AG04450 (cell line): ENCODE measurements at regions not wholly inside any gene's neighbourhood (a gene's known extent, or its start where the extent isn't known, plus 50 kb on each side); places are given as distances from the start of the nearest gene placed in this dataset.

ENCODE experiments used
- CTCF ChIA-PET: fragments of 300-600, 350-600 bp; formaldehyde crosslinking; extraction: SDS; loops from one replicate; lab custom pipeline; 2022; ENCODE audit warnings: antibody characterized with exemption, inconsistent platforms; lab: Charles Lee
- POLR2A ChIA-PET: fragments of 350-600 bp; formaldehyde crosslinking; extraction: SDS; loops from one replicate; lab custom pipeline; 2021; ENCODE audit warnings: antibody characterized with exemption, inconsistent platforms; lab: Yijun Ruan, JAX
- DNase-seq: peaks from one replicate; pipeline ENCODE4 v3.0.0-alpha.2; 2011; ENCODE audit warnings: low read depth, low spot score
- H3K27ac ChIP-seq: one replicate; pipeline ENCODE4 v1.5.1; 2012; ENCODE audit warnings: low read depth, low read length, control low read depth
- H3K27me3 ChIP-seq: one replicate; pipeline ENCODE4 v1.6.0; 2012; ENCODE audit warnings: low read length; ENCODE audit not compliant: control insufficient read depth, insufficient read depth
- H3K4me3 ChIP-seq: 2 replicates; pipeline ENCODE4 v1.5.1; 2011; ENCODE audit warnings: mild to moderate bottlenecking, low read depth, low read length, control low read depth
- H3K9me3 ChIP-seq: 2 replicates; pipeline ENCODE4 v1.5.1; 2012; ENCODE audit warnings: low read length; ENCODE audit not compliant: control insufficient read depth, insufficient read depth
- CTCF ChIP-seq: IDR thresholded peaks from 2 replicates; pipeline ENCODE4 v1.5.1; 2011; ENCODE audit warnings: low read depth, low read length, control low read depth, inconsistent platforms

GRCh38 chr10:65360497-65360896, 1565.3 kb upstream of the LRRTM3 start:
- DNase-seq: no peak
- Histone ChIP-seq H3K27me3 (no peaks in the 10 kb centered on the region), H3K4me3 (no peak overlapping the region), H3K9me3 (no peaks in the 10 kb centered on the region; the same call in none of the 2 replicates), H3K27ac (no peak overlapping the region)
- POLR2A ChIA-PET: no interaction called here
- CTCF ChIA-PET: no interaction called here
- TF ChIP-seq CTCF: no peak

GRCh38 chr10:65365878-65366277, 1560.0 kb upstream of the LRRTM3 start:
- Histone ChIP-seq H3K4me3 (no peak overlapping the region), H3K27ac (no peak overlapping the region), H3K27me3 (no peaks in the 10 kb centered on the region), H3K9me3 (no peaks in the 10 kb centered on the region)
- no peak for TF ChIP-seq CTCF
- DNase-seq: no peak
- ChIA-PET CTCF (no interaction called here), POLR2A (no interaction called here)

- Histone ChIP-seq H3K9me3 (no peaks in the 10 kb centered on the region), H3K27ac (no peak overlapping the region), H3K4me3 (no peak overlapping the region), H3K27me3 (no peaks in the 10 kb centered on the region)
- no peak for TF ChIP-seq CTCF
- ChIA-PET CTCF (no interaction called here), POLR2A (no interaction called here)
- DNase-seq: no peak
These were observed 1558.1 kb upstream of the LRRTM3 start for GRCh38 chr10:65367706-65368105.

- no peaks in the 10 kb centered on the region for H3K27me3 ChIP-seq
- DNase-seq: no peak
- no peak overlapping the region for H3K4me3 ChIP-seq
- no peak for TF ChIP-seq CTCF
- no peak overlapping the region for H3K27ac ChIP-seq
- CTCF ChIA-PET: no interaction called here
- no peaks in the 10 kb centered on the region for H3K9me3 ChIP-seq
- POLR2A ChIA-PET: no interaction called here
These were observed 1550.3 kb upstream of the LRRTM3 start for GRCh38 chr10:65375528-65375927.

- no peak for DNase-seq
- CTCF ChIA-PET: no interaction called here
- POLR2A ChIA-PET: no interaction called here
- Histone ChIP-seq H3K27me3 (no peaks in the 10 kb centered on the region), H3K27ac (no peak overlapping the region), H3K4me3 (no peak overlapping the region), H3K9me3 (no peaks in the 10 kb centered on the region)
- TF ChIP-seq CTCF: no peak
These were observed 1548.1 kb upstream of the LRRTM3 start for GRCh38 chr10:65377687-65378086.
